Activated T-helper 9 cell treated with anti-CD3 and anti-CD28 coated beads, Interleukin-2, amount 50 U/mL, for 16 hours (primary cell): ENCODE measurements at regions not wholly inside any gene's neighbourhood (a gene's known extent, or its start where the extent isn't known, plus 50 kb on each side); places are given as distances from the start of the nearest gene placed in this dataset.
"Not testable (repeated sequence)": the region's sequence is repeated elsewhere in the genome, so short reads cannot be mapped to it uniquely, and the experiment has no call there.

Experiments used
- DNase-seq: peaks from one replicate; pipeline ENCODE4 v3.0.0-alpha.2; 2020; ENCODE audit warnings: low read depth

GRCh38 chrX:124426288-124427169 lies 80.2 kb downstream of the SH2D1A start:
- no peak for DNase-seq

GRCh38 chrX:124433186-124433585 lies 86.8 kb downstream of the SH2D1A start:
- no peak for DNase-seq

- no peak for DNase-seq
Measured at GRCh38 chrX:124435616-124436015, 89.3 kb downstream of the SH2D1A start.

DNA sequence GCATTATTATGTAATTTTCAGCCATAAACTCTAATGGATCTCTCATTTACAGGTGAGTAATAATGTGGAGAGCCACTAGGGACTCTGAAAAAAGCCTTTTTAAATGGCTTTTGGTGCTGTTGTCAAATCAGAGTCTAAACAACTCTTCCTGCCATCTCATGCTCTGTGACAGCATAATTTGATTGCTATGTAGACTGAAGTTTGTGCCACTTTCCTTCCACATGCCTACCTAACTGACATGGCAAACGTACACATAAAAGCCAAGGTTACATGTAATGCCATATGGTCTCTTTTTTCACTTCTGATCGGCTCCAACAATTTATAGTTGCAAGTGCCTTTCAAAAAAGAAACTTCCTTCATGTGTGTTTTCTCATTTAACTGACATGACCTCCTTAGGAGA lies 94.3 kb downstream of the SH2D1A start:
- DNase-seq = no peak

DNA sequence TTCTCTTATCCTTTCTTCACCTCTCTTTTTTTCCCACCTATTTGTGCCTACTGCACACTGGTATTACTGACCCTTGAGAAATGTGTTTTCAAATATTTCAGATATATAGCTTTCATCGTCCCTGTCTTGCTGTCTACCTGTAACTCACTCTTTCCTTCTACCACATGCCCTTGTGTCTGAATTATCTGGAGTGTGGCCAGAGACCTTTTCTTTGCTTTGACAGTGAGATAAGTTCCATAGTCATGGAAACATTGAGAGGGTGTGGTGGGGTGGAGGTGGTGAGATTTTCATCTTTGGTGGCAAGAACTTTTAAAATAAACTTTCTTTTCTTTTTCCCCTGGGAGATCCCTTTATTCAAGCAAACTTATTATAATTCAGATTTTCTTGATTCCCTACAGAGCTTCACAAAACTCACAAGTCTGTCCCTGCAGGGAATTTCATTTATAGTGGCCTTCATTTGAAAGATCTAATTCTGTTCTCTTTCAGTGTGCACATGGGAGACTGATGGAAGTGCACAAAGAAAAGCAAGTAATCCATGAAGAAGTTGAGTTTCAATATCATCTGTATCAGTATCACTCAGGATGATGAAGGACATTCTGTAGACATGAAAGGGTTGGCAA lies 95.7 kb downstream of the SH2D1A start:
- no peak for DNase-seq

- no peak for DNase-seq
Measured at GRCh38 chrX:124455966-124456365, 109.6 kb downstream of the SH2D1A start.

- DNase-seq = not testable (repeated sequence)
Measured at GRCh38 chrX:124459851-124460250, 113.5 kb downstream of the SH2D1A start.

DNA sequence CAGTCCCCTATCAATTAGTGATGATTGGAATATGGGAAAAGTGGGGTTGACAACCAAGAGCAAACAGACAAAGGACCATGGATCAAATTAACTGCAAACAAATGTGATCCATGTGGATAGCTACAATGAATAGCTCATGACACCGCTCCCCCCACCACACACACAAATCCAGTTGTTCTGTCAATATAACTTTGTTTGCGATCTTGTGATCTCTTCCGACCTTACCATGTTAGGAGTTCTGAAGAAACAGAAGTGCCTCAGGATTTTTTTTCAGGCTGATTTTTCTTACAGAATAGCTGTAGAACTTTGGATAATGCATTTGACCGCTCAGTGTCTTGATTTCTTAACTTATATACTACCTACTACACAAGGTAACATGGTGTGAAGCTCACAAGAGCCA lies 116.6 kb downstream of the SH2D1A start:
- no peak for DNase-seq

DNA sequence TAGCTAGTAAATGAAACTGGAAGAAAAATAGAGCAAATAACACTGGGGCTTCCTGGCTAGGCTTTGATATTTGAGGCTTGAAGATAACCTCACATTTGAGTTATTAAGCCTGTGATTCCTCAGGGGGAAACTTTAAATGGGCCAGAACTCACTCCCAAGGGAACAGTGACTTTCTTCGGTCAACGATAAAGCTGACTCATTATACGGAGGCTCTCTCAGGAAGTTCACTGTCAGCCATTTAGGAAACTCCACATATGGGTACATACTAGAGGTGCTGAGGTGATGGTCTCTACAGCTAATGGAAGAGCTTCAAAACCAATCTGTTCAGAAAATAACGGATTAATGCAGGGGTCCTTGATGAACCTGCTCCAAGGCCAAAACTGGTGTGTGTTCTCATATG lies 120.8 kb downstream of the SH2D1A start:
- no peak for DNase-seq

GRCh38 chrX:124475358-124475757 lies 129.0 kb downstream of the SH2D1A start:
- DNase-seq = no peak

GRCh38 chrX:124476562-124476961 lies 130.2 kb downstream of the SH2D1A start:
- no peak for DNase-seq

GRCh38 chrX:124478046-124478445 lies 131.7 kb downstream of the SH2D1A start:
- DNase-seq = no peak

GRCh38 chrX:124488412-124489161 lies 142.2 kb downstream of the SH2D1A start:
- DNase-seq = no peak

- DNase-seq = no peak
Measured at GRCh38 chrX:124493984-124494383, 147.6 kb downstream of the SH2D1A start.

- DNase-seq = no peak
Measured at GRCh38 chrX:124497386-124497785, 151.0 kb downstream of the SH2D1A start.

DNA sequence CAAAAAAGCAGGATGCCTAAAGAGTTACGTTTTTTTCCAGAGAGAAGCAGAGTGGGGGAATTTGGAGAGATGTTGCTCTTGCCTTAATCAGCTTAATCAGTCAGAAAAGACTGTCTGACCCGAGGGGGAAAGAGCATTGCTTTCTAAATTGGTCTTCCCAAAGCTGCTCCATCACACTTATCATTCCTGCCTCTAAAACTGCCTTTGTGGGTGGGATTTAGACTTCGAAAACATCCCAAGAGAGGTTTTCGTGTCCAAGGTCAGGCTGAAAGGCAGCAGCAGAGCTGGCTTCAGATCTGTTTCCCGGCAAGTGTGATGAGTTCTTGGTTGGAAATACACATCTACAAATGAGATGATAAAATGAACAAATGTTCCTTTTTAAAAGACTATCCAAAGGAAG lies 155.2 kb downstream of the SH2D1A start:
- DNase-seq = no peak

- no peak for DNase-seq
Measured at GRCh38 chrX:124502166-124502565, 155.8 kb downstream of the SH2D1A start.

DNA sequence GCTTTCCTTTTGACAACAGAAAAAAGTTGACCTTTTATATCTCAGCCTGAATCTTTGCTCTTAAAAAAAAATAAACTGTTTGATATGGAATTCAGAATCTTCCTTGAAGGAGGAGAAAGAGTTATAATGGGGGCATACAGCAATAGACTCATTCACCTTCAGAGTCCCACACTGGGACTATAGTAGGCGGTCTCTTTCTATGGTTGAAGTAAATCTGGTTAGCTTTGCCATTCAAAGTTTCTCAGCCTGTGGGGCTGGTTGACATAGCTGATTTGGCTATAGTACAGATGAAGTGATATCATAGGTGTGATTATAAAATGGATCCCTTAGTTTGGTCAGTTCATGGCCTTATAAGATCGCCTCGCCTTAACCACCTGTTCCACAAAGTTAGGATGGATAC lies 156.2 kb downstream of the SH2D1A start:
- DNase-seq = no peak

GRCh38 chrX:124504111-124504983 lies 158.0 kb downstream of the SH2D1A start:
- no peak for DNase-seq

GRCh38 chrX:124506066-124506465 lies 159.7 kb downstream of the SH2D1A start:
- no peak for DNase-seq

- no peak for DNase-seq
Measured at GRCh38 chrX:124507246-124507645, 160.9 kb downstream of the SH2D1A start.

DNA sequence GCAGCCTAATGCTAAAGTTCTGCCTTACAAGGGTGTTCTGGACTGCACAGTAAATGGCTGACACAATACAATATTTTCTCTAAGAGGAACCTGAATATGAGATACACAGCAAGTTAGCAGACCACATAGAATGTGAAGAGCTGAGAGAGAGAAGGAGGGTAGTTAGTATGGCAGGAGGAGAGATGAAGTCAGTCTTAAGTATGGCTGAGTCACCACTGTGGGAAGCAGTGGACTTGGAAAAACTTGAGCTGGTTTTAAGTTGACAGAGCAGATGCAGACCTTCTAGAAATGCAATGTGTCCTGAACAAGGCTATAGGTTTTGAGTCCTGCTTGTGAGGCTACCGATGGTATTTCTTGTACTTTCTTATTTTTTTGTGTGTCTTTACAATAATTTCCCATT lies 172.5 kb downstream of the SH2D1A start:
- no peak for DNase-seq
